Kidney epithelial cell (primary cell): ENCODE measurements at regions not wholly inside any gene's neighbourhood (a gene's known extent, or its start where the extent isn't known, plus 50 kb on each side); places are given as distances from the start of the nearest gene placed in this dataset.

ENCODE experiments used
- DNase-seq: peaks from one replicate; pipeline ENCODE4 v3.0.0-alpha.2; 2010; ENCODE audit warnings: low read depth
- H3K27me3 ChIP-seq: 2 replicates; pipeline ENCODE4 v1.6.0; 2011; ENCODE audit warnings: low read length; ENCODE audit not compliant: control insufficient read depth, insufficient read depth
- H3K36me3 ChIP-seq: 2 replicates; pipeline ENCODE4 v1.5.1; 2011; ENCODE audit warnings: low read length; ENCODE audit not compliant: control insufficient read depth, insufficient read depth
- H3K4me3 ChIP-seq: 2 replicates; pipeline ENCODE4 v1.5.1; 2011; ENCODE audit warnings: low read depth, mild to moderate bottlenecking, control low read depth, low read length
- TF ChIP-seq, protein P1 (sequence below): IDR thresholded peaks from 2 replicates; pipeline ENCODE4 v1.5.1; 2011; ENCODE audit warnings: mild to moderate bottlenecking, moderate library complexity, low read length, control low read depth, inconsistent platforms; ENCODE audit not compliant: insufficient read depth, poor library complexity, severe bottlenecking

DNA sequence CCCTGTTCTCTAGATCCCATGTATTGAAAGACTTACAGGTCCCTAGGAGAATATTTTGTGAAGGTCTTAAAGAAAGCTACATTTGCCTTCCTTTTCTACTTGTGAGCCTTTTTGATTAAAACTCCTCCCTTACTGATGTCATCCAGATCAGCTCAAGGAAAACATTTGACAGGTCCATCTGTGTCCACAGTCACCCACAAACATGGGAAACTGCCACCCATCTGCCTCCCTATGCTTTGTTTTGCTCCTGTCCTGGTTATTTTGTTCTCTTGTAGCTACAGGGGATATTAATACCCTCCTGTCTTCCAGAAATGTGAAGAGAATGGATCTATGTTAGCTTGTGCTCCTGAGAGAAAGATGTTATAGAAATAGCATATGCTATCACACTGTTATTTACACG lies 203.6 kb upstream of the GALNT5 start:
- H3K36me3 ChIP-seq: no peaks in the 10 kb centered on the region
- DNase-seq: no peak
- TF ChIP-seq, protein P1, sequence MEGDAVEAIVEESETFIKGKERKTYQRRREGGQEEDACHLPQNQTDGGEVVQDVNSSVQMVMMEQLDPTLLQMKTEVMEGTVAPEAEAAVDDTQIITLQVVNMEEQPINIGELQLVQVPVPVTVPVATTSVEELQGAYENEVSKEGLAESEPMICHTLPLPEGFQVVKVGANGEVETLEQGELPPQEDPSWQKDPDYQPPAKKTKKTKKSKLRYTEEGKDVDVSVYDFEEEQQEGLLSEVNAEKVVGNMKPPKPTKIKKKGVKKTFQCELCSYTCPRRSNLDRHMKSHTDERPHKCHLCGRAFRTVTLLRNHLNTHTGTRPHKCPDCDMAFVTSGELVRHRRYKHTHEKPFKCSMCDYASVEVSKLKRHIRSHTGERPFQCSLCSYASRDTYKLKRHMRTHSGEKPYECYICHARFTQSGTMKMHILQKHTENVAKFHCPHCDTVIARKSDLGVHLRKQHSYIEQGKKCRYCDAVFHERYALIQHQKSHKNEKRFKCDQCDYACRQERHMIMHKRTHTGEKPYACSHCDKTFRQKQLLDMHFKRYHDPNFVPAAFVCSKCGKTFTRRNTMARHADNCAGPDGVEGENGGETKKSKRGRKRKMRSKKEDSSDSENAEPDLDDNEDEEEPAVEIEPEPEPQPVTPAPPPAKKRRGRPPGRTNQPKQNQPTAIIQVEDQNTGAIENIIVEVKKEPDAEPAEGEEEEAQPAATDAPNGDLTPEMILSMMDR: no peak
- no peak overlapping the region for H3K4me3 ChIP-seq
- no peaks in the 10 kb centered on the region for H3K27me3 ChIP-seq

DNA sequence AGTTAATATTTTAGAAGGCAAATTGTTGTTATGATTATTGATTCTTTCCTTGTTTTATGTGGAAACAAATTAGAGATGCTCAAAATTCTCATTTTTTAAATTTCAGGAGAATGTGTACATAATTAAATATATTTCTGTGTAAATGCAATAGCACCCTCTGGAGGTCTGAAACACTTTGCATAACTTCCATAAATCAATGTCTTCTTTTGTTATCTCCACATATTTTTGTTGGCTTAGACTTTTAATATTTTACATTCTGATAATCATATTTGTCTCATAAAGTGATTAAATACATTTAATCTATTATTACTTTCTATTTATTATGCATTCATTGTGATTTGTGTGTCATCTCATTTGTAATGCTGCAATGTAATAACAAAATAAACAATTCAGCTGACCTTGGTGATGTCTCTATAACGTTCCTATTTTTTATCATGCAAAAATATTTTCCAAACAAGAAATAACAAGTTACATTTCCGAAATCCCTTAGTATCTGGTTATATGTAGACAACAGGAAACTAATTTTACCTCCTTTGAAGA lies 201.8 kb upstream of the GALNT5 start:
- H3K36me3 ChIP-seq: no peaks in the 10 kb centered on the region
- DNase-seq: no peak
- TF ChIP-seq, protein P1: peak; percentile 43
- no peak overlapping the region for H3K4me3 ChIP-seq
- no peaks in the 10 kb centered on the region for H3K27me3 ChIP-seq

DNA sequence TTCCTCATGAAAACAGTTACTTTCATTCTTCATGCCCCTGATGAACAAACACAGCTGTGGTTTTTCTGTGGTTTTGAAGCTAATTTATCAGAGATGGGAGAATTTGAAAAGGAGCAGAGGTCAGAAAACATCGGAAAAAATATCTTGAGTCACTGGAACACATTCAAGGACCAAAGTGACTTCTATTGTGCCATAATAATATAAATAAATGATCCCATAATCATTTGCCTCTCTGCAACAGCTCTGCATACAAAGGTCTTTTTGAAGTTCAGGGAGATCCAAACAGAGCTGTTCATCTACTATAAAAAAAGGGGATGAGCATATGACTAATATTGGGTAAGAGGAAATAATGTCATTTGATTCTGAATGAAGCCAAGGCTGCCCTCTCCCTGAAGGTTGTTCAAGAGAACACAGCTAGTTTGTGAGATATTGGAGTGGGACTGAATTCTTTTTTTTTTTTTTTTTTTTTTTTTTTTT lies 201.3 kb upstream of the GALNT5 start:
- peak; percentile 28 for DNase-seq
- no peak overlapping the region for H3K4me3 ChIP-seq
- TF ChIP-seq, protein P1: no peak

DNA sequence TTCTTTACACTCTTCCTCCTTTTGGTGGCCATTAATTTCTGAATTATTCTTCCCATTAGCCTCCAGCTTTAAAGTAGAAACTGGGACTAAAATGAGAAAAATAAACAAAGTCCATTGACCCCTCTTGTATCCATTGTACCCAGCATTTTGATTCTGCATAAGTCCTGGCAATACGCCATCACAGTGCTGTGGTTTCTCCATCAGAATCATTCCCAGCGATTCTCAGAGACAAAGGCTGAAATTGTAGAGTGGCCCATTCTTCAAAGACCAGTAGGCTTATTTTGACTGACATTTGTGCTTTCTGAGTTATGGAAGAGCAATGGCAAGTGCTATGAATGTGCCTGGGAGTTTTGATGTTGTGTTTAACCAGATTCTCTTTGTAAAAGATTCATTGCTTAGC lies 199.3 kb upstream of the GALNT5 start:
- H3K4me3 ChIP-seq: no peak overlapping the region
- H3K27me3 ChIP-seq: no peaks in the 10 kb centered on the region
- DNase-seq: no peak
- TF ChIP-seq, protein P1: no peak
- no peaks in the 10 kb centered on the region for H3K36me3 ChIP-seq

More for the DNA sequence above, 201.3 kb upstream of the GALNT5 start:
- Histone ChIP-seq H3K36me3 (no peaks in the 10 kb centered on the region), H3K27me3 (no peaks in the 10 kb centered on the region)

DNA sequence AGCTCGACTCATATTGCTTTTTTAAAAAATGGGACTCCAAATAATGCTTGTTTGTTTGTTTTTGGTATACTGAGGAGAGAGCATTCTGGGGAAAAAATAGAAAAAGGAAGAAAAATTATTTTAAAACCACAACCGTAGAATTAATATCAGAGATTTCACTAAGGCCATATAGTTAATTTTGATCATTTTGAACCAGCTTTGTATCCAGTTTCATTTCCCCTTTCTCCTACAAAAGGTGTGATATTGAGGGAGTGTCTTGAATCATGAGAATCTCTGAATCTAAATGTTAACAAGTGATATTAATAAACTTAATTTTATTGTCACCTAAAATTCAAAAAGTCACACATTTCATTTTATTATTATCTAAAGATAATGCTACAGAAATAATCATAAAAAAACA lies 198.5 kb upstream of the GALNT5 start:
- TF ChIP-seq, protein P1: no peak
- no peaks in the 10 kb centered on the region for H3K36me3 ChIP-seq
- no peaks in the 10 kb centered on the region for H3K27me3 ChIP-seq
- H3K4me3 ChIP-seq: no peak overlapping the region
- DNase-seq: no peak

DNA sequence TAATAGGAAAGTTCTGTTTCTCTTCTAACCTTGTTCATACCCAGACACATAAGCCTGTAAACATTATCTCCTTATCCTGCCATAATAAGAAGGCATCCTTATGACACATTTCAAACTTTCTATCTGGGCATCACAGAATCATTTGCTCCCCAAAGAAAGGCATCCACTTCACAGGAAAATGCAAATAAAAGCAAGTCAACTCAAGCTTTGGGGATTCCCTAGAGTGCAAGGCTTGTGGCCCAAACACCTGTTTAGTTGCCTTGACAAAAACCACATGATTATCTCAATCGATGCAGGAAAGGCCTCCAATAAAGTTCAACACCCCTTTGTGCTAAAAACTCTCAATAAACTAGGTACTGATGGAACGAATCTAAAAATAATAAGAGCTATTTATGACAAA lies 195.7 kb upstream of the GALNT5 start:
- Histone ChIP-seq H3K4me3 (no peak overlapping the region), H3K36me3 (no peaks in the 10 kb centered on the region), H3K27me3 (no peaks in the 10 kb centered on the region)
- no peak for DNase-seq
- TF ChIP-seq, protein P1: no peak
